Adrenal gland (tissue), 9 donors: ENCODE measurements at regions not wholly inside any gene's neighbourhood (a gene's known extent, or its start where the extent isn't known, plus 50 kb on each side); places are given as distances from the start of the nearest gene placed in this dataset.
"Not testable (repeated sequence)": the region's sequence is repeated elsewhere in the genome, so short reads cannot be mapped to it uniquely, and the experiment has no call there.

Experiments
- DNase-seq, 7 donors: peaks; one replicate each; pipeline ENCODE4 v3.0.0-alpha.2; 2019 to 2020
- H3K27ac ChIP-seq, 5 donors: fragments of 200-600 bp; sonication (generic) in 4 of 5; 1 replicate in 3 of 5; 2 replicates in 2 of 5; pipeline versions ENCODE4 v1.5.1 to v1.8.0; 2016 to 2020; ENCODE audit warnings: mild to moderate bottlenecking in 1 of 5
- H3K27me3 ChIP-seq: fragments of 200-600 bp; 2 replicates; pipeline ENCODE4 v1.8.0; 2021
- H3K36me3 ChIP-seq, 2 donors: fragments of 200-600 bp; replicated peaks in 1 of 2; 1 replicate in 1 of 2; 2 replicates in 1 of 2; pipeline versions ENCODE4 v1.5.1 to v1.8.0; 2018 to 2022
- H3K4me1 ChIP-seq, 2 donors: fragments of 200-600 bp; replicated peaks in 1 of 2; 1 replicate in 1 of 2; 2 replicates in 1 of 2; pipeline versions ENCODE4 v1.5.1 to v1.8.0; 2018 to 2021
- H3K4me3 ChIP-seq, 4 donors: fragments of 200-600 bp; sonication (generic) in 3 of 4; one replicate each; pipeline ENCODE4 v1.5.1; 2016 to 2018
- H3K9me3 ChIP-seq, 3 donors: fragments of 200-600 bp; sonication (generic) in 1 of 3; replicated peaks in 1 of 3; 1 replicate in 2 of 3; 2 replicates in 1 of 3; pipeline versions ENCODE4 v1.5.1 to v1.8.0; 2016 to 2021
- POLR2A ChIP-seq, 2 donors: fragments of 450-650 bp; IDR thresholded peaks; one replicate each; pipeline ENCODE4 v1.6.1; 2017; ENCODE audit warnings: antibody characterized with exemption in 2 of 2, mild to moderate bottlenecking in 2 of 2, moderate library complexity in 1 of 2
- WGBS, 4 donors: extraction: QIAGEN DNeasy Blood & Tissue Kit in 2 of 4; methylation state at CpG; one replicate each; pipeline versions ENCODE4 v1.1.5 to v1.1.7; 2013 to 2017; 5-methylcytosine and 5-hydroxymethylcytosine counted together
- intact Hi-C, 2 donors: fragments of 100-400 bp; cut with DNase I; formaldehyde crosslinking; loops; one replicate each; pipeline versions ENCODE4 v1.14.1 to v1.15.0; 2022 to 2023
- TF ChIP-seq, protein P1 (sequence below), 6 experiments: fragments of 450-650 bp in 4 of 6; fragments of 200-600 bp in 2 of 6; sonication (generic) in 1 of 6; IDR thresholded peaks; 1 replicate in 5 of 6; 2 replicates in 1 of 6; pipeline versions ENCODE4 v1.5.1 to v1.8.0; 2016 to 2021; ENCODE audit warnings: antibody characterized with exemption in 6 of 6, mild to moderate bottlenecking in 2 of 6, moderate library complexity in 1 of 6
- donor health status: healthy with polysubstance abuse.
- donor health status: Bipolar disorder and iron deficiency.
- donor health status: DM: yes; HTN: yes; CAD: no.
- donor health status: DM: no; HTN: no; CAD: no.
- donor health status: DM: no; HTN: no; CAD: no.

DNA sequence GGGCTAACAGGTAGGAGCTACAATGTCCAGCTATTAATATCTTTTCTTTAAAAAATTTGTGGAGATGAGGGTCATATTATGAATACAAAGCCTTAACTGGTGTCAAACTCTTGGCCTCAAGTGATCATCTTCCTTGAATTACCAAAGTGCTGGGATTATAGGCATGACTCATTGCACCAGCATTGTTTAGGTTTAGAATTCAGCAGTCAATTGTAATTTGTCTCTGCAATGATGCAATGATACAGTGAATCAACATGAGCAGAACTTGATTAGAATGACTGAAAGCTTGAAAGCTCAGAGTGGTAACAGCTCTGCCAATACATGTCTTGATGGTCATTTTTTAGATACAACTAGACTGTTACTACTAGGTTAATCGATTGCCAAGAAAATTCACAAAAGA, 752.8 kb upstream of the MIR17HG start:
- Histone ChIP-seq H3K27ac (no peak overlapping the region), H3K4me3 (no peak overlapping the region), H3K27me3 (no peaks in the 10 kb centered on the region), H3K36me3 (no peaks in the 10 kb centered on the region), H3K4me1 (no peaks in the 10 kb centered on the region), H3K9me3 (no peaks in the 10 kb centered on the region)
- TF ChIP-seq, protein P1, sequence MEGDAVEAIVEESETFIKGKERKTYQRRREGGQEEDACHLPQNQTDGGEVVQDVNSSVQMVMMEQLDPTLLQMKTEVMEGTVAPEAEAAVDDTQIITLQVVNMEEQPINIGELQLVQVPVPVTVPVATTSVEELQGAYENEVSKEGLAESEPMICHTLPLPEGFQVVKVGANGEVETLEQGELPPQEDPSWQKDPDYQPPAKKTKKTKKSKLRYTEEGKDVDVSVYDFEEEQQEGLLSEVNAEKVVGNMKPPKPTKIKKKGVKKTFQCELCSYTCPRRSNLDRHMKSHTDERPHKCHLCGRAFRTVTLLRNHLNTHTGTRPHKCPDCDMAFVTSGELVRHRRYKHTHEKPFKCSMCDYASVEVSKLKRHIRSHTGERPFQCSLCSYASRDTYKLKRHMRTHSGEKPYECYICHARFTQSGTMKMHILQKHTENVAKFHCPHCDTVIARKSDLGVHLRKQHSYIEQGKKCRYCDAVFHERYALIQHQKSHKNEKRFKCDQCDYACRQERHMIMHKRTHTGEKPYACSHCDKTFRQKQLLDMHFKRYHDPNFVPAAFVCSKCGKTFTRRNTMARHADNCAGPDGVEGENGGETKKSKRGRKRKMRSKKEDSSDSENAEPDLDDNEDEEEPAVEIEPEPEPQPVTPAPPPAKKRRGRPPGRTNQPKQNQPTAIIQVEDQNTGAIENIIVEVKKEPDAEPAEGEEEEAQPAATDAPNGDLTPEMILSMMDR (IDR thresholded peaks at IDR 0.05): no peak
- no peak for TF ChIP-seq POLR2A (IDR thresholded peaks at IDR 0.05)
- intact Hi-C loops: no loop called here
- DNase-seq: no peak
- 79 to 97% (median 89%) methylated on average over 1 of the region's 1 CpG for WGBS, 4 donors

DNA sequence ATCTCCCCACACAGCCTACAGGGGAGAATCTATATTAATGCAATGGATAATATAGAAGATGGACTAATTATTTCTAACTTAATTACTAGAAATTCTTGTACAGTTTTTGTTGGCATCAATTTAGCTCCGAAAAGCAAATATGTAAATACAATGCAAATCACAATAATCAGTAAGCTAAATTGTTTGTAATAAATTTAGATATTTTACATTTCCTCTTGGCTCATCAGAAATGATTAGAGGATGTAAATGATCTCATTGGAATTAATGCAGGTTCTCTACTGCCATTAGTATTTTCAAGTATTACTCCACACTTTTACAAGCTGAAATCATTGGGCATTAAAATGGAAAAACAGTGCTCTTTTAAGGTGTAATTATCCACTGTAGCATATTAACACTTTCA, 741.8 kb upstream of the MIR17HG start:
- peaks cover 0 to 8% (median 0%) of the 10 kb centered on the region in 3 donors for H3K9me3 ChIP-seq
- no peaks in the 10 kb centered on the region for H3K4me1 ChIP-seq
- TF ChIP-seq, protein P1 (IDR thresholded peaks at IDR 0.05): no peak
- no peak for TF ChIP-seq POLR2A (IDR thresholded peaks at IDR 0.05)
- 85 to 96% (median 93%) methylated on average over 1 of the region's 1 CpG for WGBS, 4 donors
- intact Hi-C loops: no loop called here
- no peaks in the 10 kb centered on the region for H3K27me3 ChIP-seq
- no peak overlapping the region for H3K27ac ChIP-seq
- H3K36me3 ChIP-seq: no peaks in the 10 kb centered on the region
- H3K4me3 ChIP-seq: no peak overlapping the region
- no peak for DNase-seq

DNA sequence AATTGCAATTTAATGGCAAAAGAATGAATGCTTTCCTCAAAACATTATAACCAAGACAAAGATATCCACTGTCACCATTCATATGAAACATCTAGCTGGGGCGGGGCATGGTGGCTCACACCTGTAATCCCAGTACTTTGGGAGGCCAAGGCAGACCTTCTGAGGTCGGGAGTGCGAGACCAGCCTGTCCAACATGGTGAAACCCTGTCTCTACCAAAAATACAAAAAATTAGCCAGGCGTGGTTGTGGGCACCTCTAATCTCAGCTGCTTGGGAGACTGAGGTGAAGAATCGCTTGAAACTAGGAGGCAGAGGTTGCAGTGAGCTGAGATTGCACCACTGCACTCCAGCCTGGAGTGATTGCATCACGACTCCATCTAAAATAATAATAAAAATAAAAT, 740.6 kb upstream of the MIR17HG start:
- H3K27me3 ChIP-seq, H3K4me3 ChIP-seq, H3K4me1 ChIP-seq, DNase-seq, H3K9me3 ChIP-seq, H3K36me3 ChIP-seq, H3K27ac ChIP-seq, intact Hi-C loops: not testable (repeated sequence)
- 87 to 91% (median 89%) methylated on average over 6 of the region's 6 CpGs for WGBS, 4 donors

DNA sequence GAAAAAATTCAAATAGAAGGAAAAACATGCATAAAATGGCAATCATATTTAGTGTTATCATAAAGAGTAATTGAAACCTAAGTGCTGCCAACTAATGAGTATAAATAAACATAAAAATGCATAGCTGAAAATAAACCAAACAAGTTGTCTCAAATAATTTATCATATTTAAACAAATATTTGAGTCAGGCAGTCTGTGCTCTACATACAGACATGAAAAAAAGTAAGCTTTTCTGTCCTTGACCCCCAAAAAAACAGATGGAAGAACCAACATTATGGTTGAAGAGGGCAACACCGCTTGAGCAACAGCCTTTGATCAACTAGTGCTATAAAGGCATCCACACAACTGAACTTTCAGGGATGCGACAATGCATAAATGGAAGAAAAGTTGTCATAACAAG, 735.1 kb upstream of the MIR17HG start:
- no peak for TF ChIP-seq POLR2A (IDR thresholded peaks at IDR 0.05)
- TF ChIP-seq, protein P1 (IDR thresholded peaks at IDR 0.05): no peak
- Histone ChIP-seq H3K27ac (no peak overlapping the region), H3K36me3 (no peaks in the 10 kb centered on the region), H3K4me3 (no peak overlapping the region), H3K4me1 (no peaks in the 10 kb centered on the region), H3K27me3 (no peaks in the 10 kb centered on the region), H3K9me3 (no peaks in the 10 kb centered on the region)
- intact Hi-C loops: no loop called here
- DNase-seq: no peak
- WGBS, 4 donors: 88 to 97% (median 95%) methylated on average over 2 of the region's 2 CpGs

DNA sequence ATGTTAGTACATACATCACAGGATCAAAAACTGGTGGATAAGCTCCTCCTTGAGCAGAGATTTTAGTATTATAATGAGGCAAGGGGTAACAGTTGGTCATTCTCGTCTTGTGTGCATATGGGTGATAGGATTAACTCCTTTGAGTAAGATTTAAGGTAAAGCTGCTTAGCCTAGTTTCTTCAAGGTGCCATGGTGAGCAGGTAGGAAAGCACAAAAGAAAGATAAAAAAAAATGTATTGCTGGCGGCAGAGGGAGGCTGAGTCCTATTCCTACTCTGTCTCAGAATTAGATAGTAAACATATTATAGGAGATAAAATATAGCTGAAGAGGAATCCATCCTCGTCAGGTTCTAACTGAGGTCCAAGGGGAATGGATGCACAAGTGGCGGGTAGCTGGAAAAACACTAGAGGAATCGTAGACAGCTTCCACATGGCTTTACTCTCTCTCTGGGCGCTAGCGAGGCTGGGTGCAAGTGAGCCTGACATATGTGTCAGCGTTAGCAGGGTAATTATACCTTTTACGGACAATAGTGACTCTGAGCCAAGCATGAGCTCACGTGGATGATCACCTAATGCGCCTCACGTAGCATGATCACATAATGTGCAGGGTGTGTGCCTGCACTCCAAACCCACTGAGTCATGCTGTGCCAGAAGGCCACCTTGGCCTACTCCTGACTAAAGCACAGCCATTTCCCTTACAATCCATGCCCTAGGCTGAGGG, 734.3 kb upstream of the MIR17HG start:
- H3K4me3 ChIP-seq: no peak overlapping the region
- H3K36me3 ChIP-seq: no peaks in the 10 kb centered on the region
- H3K27me3 ChIP-seq: no peaks in the 10 kb centered on the region
- H3K4me1 ChIP-seq: no peaks in the 10 kb centered on the region
- DNase-seq: no peak
- intact Hi-C loops: no loop called here
- no peak overlapping the region for H3K27ac ChIP-seq
- WGBS, 4 donors: 91 to 93% (median 92%) methylated on average over 12 of the region's 12 CpGs
- no peaks in the 10 kb centered on the region for H3K9me3 ChIP-seq
- TF ChIP-seq POLR2A (IDR thresholded peaks at IDR 0.05): no peak
- TF ChIP-seq, protein P1 (IDR thresholded peaks at IDR 0.05): no peak
